ENCODE measurements at regions not wholly inside any gene's neighbourhood (a gene's known extent, or its start where the extent isn't known, plus 50 kb on each side); places are given as distances from the start of the nearest gene placed in this dataset.

DNA sequence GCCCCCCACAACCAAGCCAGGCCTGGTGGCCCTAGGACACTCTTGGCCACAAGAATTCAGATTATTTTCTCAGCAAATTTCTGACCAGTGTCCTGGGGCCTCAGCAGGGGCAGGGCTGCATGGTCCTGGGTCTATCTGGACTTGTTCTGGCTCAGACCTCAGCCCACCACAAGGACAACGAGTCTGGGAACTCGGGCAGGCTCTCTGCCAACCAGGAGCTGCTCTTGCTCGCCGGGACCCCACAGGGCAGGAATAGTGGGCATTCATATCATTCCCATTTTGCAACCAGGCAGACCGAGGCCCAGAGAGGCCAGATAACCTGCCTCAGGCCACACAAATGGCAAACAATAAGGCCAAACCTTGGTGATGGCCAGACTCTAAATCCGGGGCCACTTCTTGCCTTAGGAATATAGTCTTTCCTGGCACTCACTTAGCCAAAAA, 75.4 kb upstream of the WNT7B start:
- H3K27ac Mint-ChIP-seq (ENCODE audit: unreplicated experiment): peak overlapping the region; percentile 70
- peaks cover 26% of the 10 kb centered on the region for H3K36me3 Mint-ChIP-seq (ENCODE audit: insufficient read depth, unreplicated experiment)
- intact Hi-C loops (cut with micrococcal nuclease; ENCODE audit: unreplicated experiment): loop anchor here (10.0 kb wide), 1 partner anchor 52 kb away; no protein-coding TSS in a partner anchor
- no peaks in the 10 kb centered on the region for H3K9me3 Mint-ChIP-seq (ENCODE audit: low read depth, unreplicated experiment)
- H3K27me3 Mint-ChIP-seq (ENCODE audit: unreplicated experiment): no peaks in the 10 kb centered on the region
- CTCF ChIA-PET: no interaction called here
- peaks cover 13% of the 10 kb centered on the region for H3K4me1 Mint-ChIP-seq (ENCODE audit: low read depth, unreplicated experiment)
- no TSS peak for BruUV-seq (replicated peaks)
- TF ChIP-seq, protein P1, sequence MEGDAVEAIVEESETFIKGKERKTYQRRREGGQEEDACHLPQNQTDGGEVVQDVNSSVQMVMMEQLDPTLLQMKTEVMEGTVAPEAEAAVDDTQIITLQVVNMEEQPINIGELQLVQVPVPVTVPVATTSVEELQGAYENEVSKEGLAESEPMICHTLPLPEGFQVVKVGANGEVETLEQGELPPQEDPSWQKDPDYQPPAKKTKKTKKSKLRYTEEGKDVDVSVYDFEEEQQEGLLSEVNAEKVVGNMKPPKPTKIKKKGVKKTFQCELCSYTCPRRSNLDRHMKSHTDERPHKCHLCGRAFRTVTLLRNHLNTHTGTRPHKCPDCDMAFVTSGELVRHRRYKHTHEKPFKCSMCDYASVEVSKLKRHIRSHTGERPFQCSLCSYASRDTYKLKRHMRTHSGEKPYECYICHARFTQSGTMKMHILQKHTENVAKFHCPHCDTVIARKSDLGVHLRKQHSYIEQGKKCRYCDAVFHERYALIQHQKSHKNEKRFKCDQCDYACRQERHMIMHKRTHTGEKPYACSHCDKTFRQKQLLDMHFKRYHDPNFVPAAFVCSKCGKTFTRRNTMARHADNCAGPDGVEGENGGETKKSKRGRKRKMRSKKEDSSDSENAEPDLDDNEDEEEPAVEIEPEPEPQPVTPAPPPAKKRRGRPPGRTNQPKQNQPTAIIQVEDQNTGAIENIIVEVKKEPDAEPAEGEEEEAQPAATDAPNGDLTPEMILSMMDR (IDR thresholded peaks at IDR 0.05; ENCODE audit: unreplicated experiment): no peak
- peak overlapping the region; percentile 80 for H3K4me3 Mint-ChIP-seq (ENCODE audit: low read depth, unreplicated experiment)
- DNase-seq: no peak

DNA sequence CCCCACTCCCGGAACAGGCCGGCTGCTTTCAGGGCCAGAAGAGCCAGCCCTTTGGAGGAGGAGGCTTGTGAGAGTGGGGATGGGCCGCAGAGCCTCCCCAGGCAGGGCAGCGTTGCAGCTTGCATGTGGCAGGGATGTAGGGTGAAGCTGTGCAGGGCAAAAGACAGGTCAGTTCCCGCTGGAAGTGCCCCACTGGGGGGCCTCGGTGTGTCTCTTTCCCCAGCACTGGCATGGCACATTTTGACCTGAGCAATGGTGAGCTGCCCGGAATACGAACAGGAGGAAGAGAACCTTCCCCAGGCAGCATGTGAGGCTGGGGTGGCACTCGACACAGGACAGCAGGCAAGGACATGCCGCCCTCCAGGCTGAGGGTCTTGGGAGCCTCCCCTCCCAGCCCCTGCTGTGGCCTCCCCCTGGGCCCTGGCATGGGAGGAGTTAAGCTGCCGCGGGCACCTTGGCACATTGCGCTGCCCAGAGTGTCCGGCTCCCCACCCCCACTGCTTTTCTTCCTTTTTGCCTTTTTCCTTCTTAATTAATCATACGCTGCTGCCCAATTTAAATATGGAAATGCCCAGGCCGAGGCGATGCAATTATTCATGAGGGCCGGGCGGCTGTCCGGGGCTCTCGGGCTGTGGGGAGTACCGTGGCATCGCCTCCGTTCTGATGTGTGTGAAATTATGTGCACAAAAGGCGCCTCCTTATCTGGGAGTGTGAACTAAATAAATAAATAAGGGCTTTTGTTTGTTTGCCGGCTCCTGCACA, 76.0 kb upstream of the WNT7B start:
- DNase-seq: peak; percentile 52
- H3K27ac Mint-ChIP-seq (ENCODE audit: unreplicated experiment): peak overlapping the region; percentile 70
- no peaks in the 10 kb centered on the region for H3K9me3 Mint-ChIP-seq (ENCODE audit: low read depth, unreplicated experiment)
- no peaks in the 10 kb centered on the region for H3K27me3 Mint-ChIP-seq (ENCODE audit: unreplicated experiment)
- CTCF ChIA-PET: interaction anchor here (0.6 to 1.9 kb wide), 4 partner anchors 28 to 475 kb away, joined by 3 to 11 read pairs (median 4); no protein-coding TSS in a partner anchor
- peaks cover 26% of the 10 kb centered on the region for H3K36me3 Mint-ChIP-seq (ENCODE audit: insufficient read depth, unreplicated experiment)
- peaks cover 13% of the 10 kb centered on the region for H3K4me1 Mint-ChIP-seq (ENCODE audit: low read depth, unreplicated experiment)
- intact Hi-C loops (cut with micrococcal nuclease; ENCODE audit: unreplicated experiment): loop anchor here (10.0 kb wide), 1 partner anchor 52 kb away; no protein-coding TSS in a partner anchor
- no TSS peak for BruUV-seq (replicated peaks)
- TF ChIP-seq, protein P1 (IDR thresholded peaks at IDR 0.05; ENCODE audit: unreplicated experiment): no peak
- peak overlapping the region; percentile 80 for H3K4me3 Mint-ChIP-seq (ENCODE audit: low read depth, unreplicated experiment)

DNA sequence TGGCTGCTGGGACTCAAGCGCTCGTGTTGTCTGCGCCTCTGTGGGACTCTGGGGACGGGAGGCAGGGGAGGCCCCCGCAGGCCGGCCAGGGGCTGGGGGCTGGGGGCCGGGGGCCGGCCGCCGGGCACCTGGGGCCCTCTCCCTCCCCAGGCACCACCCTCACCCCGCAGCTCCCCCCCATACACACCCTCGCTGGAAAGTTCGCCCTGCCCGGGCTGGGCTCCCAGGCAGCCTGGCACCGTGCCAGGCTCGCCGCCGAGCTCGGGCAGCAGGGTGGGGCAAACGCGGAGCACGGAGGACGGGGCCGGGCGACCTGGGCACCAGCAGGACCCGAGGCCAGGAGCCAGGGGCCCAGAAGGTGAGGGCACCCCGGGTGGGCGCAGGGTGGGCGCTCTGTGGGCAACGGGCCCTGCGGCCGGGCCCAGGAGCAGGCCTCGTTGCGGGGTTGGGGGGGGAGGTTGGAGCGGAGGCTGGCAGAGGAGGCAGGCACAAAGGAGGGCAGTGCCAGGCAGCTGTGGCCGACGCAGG, 76.7 kb upstream of the WNT7B start:
- peak; percentile 79 for DNase-seq

More for the DNA sequence above, 76.7 kb upstream of the WNT7B start:
- CTCF ChIA-PET: interaction anchor here (1.1 to 1.9 kb wide), 4 partner anchors 17 to 475 kb away, joined by 3 to 11 read pairs (median 4); no protein-coding TSS in a partner anchor
- BruUV-seq (replicated peaks): no TSS peak
- no peaks in the 10 kb centered on the region for H3K9me3 Mint-ChIP-seq (ENCODE audit: low read depth, unreplicated experiment)
- peak overlapping the region; percentile 80 for H3K4me3 Mint-ChIP-seq (ENCODE audit: low read depth, unreplicated experiment)
- no peaks in the 10 kb centered on the region for H3K27me3 Mint-ChIP-seq (ENCODE audit: unreplicated experiment)
- H3K4me1 Mint-ChIP-seq (ENCODE audit: low read depth, unreplicated experiment): peaks cover 13% of the 10 kb centered on the region
- TF ChIP-seq, protein P1 (IDR thresholded peaks at IDR 0.05; ENCODE audit: unreplicated experiment): no peak
- peak overlapping the region; percentile 70 for H3K27ac Mint-ChIP-seq (ENCODE audit: unreplicated experiment)
- intact Hi-C loops (cut with micrococcal nuclease; ENCODE audit: unreplicated experiment): loop anchor here (10.0 kb wide), 1 partner anchor 51 kb away; no protein-coding TSS in a partner anchor
- H3K36me3 Mint-ChIP-seq (ENCODE audit: insufficient read depth, unreplicated experiment): peaks cover 26% of the 10 kb centered on the region

Data from Calu3 (cell line).